ENCODE measurements at regions not wholly inside any gene's neighbourhood (a gene's known extent, or its start where the extent isn't known, plus 50 kb on each side); places are given as distances from the start of the nearest gene placed in this dataset.

- TF ChIP-seq CTCF (IDR thresholded peaks at IDR 0.05; ENCODE audit: poor library complexity, severe bottlenecking) = no peak
- TF ChIP-seq POLR2AphosphoS5 (IDR thresholded peaks at IDR 0.05) = no peak
- TF ChIP-seq EZH2 (IDR thresholded peaks at IDR 0.05; ENCODE audit: borderline replicate concordance, insufficient read depth, low read length, poor library complexity, severe bottlenecking) = no peak
- TF ChIP-seq TAF1 (IDR thresholded peaks at IDR 0.05; ENCODE audit: low read depth) = no peak
Observed at GRCh38 chr16:85264752-85265151, 152.5 kb upstream of the CIBAR2 start.
